HEK293T (cell line): ENCODE measurements at regions not wholly inside any gene's neighbourhood (a gene's known extent, or its start where the extent isn't known, plus 50 kb on each side); places are given as distances from the start of the nearest gene placed in this dataset.

ENCODE experiments used
- CTCF ChIA-PET: fragments of 350-600 bp; formaldehyde crosslinking; extraction: SDS; loops from one replicate; lab custom pipeline; 2021; ENCODE audit warnings: antibody characterized with exemption, inconsistent platforms; lab: Yijun Ruan, JAX
- POLR2A ChIA-PET: fragments of 350-600 bp; formaldehyde crosslinking; extraction: SDS; loops from one replicate; lab custom pipeline; 2020; ENCODE audit warnings: antibody characterized with exemption, inconsistent platforms; lab: Yijun Ruan, JAX
- DNase-seq: peaks from one replicate; pipeline ENCODE4 v3.0.0; 2012; ENCODE audit warnings: mixed read lengths; ENCODE audit errors: extremely low spot score
- ARNT ChIP-seq: fragments of 450-650 bp; IDR thresholded peaks from 2 replicates; pipeline ENCODE4 v1.6.1; 2017; ENCODE audit warnings: mild to moderate bottlenecking
- BHLHE40 ChIP-seq: fragments of 450-650 bp; IDR thresholded peaks from 2 replicates; pipeline ENCODE4 v1.6.1; 2016; ENCODE audit warnings: mild to moderate bottlenecking, moderate library complexity, borderline replicate concordance
- CTBP1 ChIP-seq: fragments of 450-650 bp; IDR thresholded peaks from 2 replicates; pipeline ENCODE4 v1.6.1; 2016; ENCODE audit warnings: borderline replicate concordance
- ELF4 ChIP-seq: fragments of 450-650 bp; IDR thresholded peaks from 2 replicates; pipeline ENCODE4 v1.6.1; 2017; ENCODE audit warnings: antibody characterized with exemption
- FOXA1 ChIP-seq: fragments of 450-650 bp; IDR thresholded peaks from 2 replicates; pipeline ENCODE4 v1.6.1; 2016; ENCODE audit warnings: mild to moderate bottlenecking
- FOXK2 ChIP-seq: fragments of 450-650 bp; IDR thresholded peaks from 2 replicates; pipeline ENCODE4 v1.6.1; 2016; ENCODE audit warnings: mild to moderate bottlenecking
- FOXM1 ChIP-seq: fragments of 450-650 bp; IDR thresholded peaks from 2 replicates; pipeline ENCODE4 v1.6.1; 2017; ENCODE audit warnings: mild to moderate bottlenecking, borderline replicate concordance
- HDGF ChIP-seq: fragments of 450-650 bp; IDR thresholded peaks from 2 replicates; pipeline ENCODE4 v1.6.1; 2017; ENCODE audit warnings: antibody characterized with exemption, borderline replicate concordance
- L3MBTL2 ChIP-seq: fragments of 450-650 bp; conservative IDR thresholded peaks from 2 replicates; pipeline ENCODE4 v1.6.1; 2016; ENCODE audit warnings: mild to moderate bottlenecking
- LEF1 ChIP-seq: fragments of 450-650 bp; IDR thresholded peaks from 2 replicates; pipeline ENCODE4 v1.6.1; 2017; ENCODE audit warnings: mild to moderate bottlenecking, borderline replicate concordance
- NFRKB ChIP-seq: fragments of 450-650 bp; IDR thresholded peaks from 2 replicates; pipeline ENCODE4 v1.6.1; 2016; ENCODE audit warnings: mild to moderate bottlenecking, moderate library complexity
- PKNOX1 ChIP-seq: fragments of 450-650 bp; IDR thresholded peaks from 2 replicates; pipeline ENCODE4 v1.6.1; 2016
- SP1 ChIP-seq: fragments of 450-650 bp; IDR thresholded peaks from 2 replicates; pipeline ENCODE4 v1.6.1; 2017
- SUZ12 ChIP-seq: fragments of 450-650 bp; IDR thresholded peaks from 2 replicates; pipeline ENCODE4 v1.6.1; 2016; ENCODE audit warnings: mild to moderate bottlenecking
- TARDBP ChIP-seq: fragments of 450-650 bp; IDR thresholded peaks from 2 replicates; pipeline ENCODE4 v1.6.1; 2016
- ZNF384 ChIP-seq: fragments of 450-650 bp; IDR thresholded peaks from 2 replicates; pipeline ENCODE4 v1.6.1; 2016

- CTCF ChIA-PET, result no interaction called here
- TF ChIP-seq ELF4 (no peak), SUZ12 (no peak), FOXM1 (no peak), PKNOX1 (no peak), FOXK2 (no peak)
- POLR2A ChIA-PET, result no interaction called here
- no peak for DNase-seq
These were observed 618.6 kb downstream of the RWDD3 start for GRCh38 chr1:95852483-95853070.

- ChIA-PET CTCF (no interaction called here), POLR2A (no interaction called here)
- DNase-seq, result no peak
These were observed 620.4 kb downstream of the RWDD3 start for GRCh38 chr1:95854457-95854856.

GRCh38 chr1:95863086-95863485, 629.1 kb downstream of the RWDD3 start:
- no peak for TF ChIP-seq FOXA1
- no peak for TF ChIP-seq BHLHE40
- TF ChIP-seq FOXK2, result no peak
- no peak for TF ChIP-seq ARNT
- no peak for TF ChIP-seq CTBP1
- TF ChIP-seq NFRKB, result no peak
- TF ChIP-seq L3MBTL2, result no peak
- no peak for TF ChIP-seq SUZ12
- TF ChIP-seq TARDBP, result no peak
- TF ChIP-seq PKNOX1, result no peak
- TF ChIP-seq FOXM1, result no peak
- no peak for TF ChIP-seq ELF4
- CTCF ChIA-PET, result no interaction called here
- DNase-seq, result no peak
- POLR2A ChIA-PET, result no interaction called here

More at GRCh38 chr1:95854457-95854856, 620.4 kb downstream of the RWDD3 start:
- TF ChIP-seq ELF4 (no peak), PKNOX1 (no peak), CTBP1 (no peak), LEF1 (no peak), ZNF384 (no peak), BHLHE40 (no peak), L3MBTL2 (no peak), NFRKB (no peak), SP1 (no peak)

- CTCF ChIA-PET, result no interaction called here
- POLR2A ChIA-PET, result no interaction called here
- DNase-seq, result no peak
- TF ChIP-seq NFRKB (no peak), PKNOX1 (no peak), LEF1 (no peak), ARNT (no peak), SP1 (no peak), FOXM1 (no peak), ELF4 (no peak), SUZ12 (no peak), BHLHE40 (no peak)
These were observed 631.8 kb downstream of the RWDD3 start for GRCh38 chr1:95865769-95866168.

GRCh38 chr1:95876276-95876675, 642.3 kb downstream of the RWDD3 start:
- TF ChIP-seq NFRKB (no peak), L3MBTL2 (no peak), HDGF (no peak), FOXK2 (no peak)
- POLR2A ChIA-PET, result no interaction called here
- CTCF ChIA-PET, result no interaction called here
- no peak for DNase-seq

GRCh38 chr1:95879498-95880050, 645.6 kb downstream of the RWDD3 start:
- ChIA-PET CTCF (no interaction called here), POLR2A (no interaction called here)
- TF ChIP-seq FOXA1 (no peak), ZNF384 (no peak), BHLHE40 (no peak), CTBP1 (no peak), SUZ12 (no peak), TARDBP (no peak), NFRKB (no peak), L3MBTL2 (no peak)
- no peak for DNase-seq

- POLR2A ChIA-PET, result no interaction called here
- no peak for DNase-seq
These were observed 655.0 kb downstream of the RWDD3 start for GRCh38 chr1:95888941-95889390.

More at GRCh38 chr1:95888941-95889390, 655.0 kb downstream of the RWDD3 start:
- CTCF ChIA-PET, result no interaction called here
- TF ChIP-seq BHLHE40 (no peak), CTBP1 (no peak), FOXA1 (no peak), FOXM1 (no peak), LEF1 (no peak), NFRKB (no peak), SUZ12 (no peak), HDGF (no peak)
